IMR-90 (cell line): ENCODE measurements at regions not wholly inside any gene's neighbourhood (a gene's known extent, or its start where the extent isn't known, plus 50 kb on each side); places are given as distances from the start of the nearest gene placed in this dataset.

Experiments used
- ATAC-seq: fragments of 200-7000 bp; cut with Tn5 transposase; 2 replicates; pipeline ENCODE4 v1.9.1; 2020; ENCODE audit warnings: low read depth, mild to moderate bottlenecking, moderate library complexity
- BruUV-seq: library from RNA; stranded (reverse); fragments of 400-500 nt; replicated peaks from 2 replicates; lab custom pipeline; 2021; lab: Mats Ljungman, UMichigan
- CTCF ChIA-PET: fragments of 300-600 bp; formaldehyde crosslinking; extraction: SDS; loops from one replicate; lab custom pipeline; 2021; ENCODE audit warnings: antibody characterized with exemption; lab: Yijun Ruan, JAX
- POLR2A ChIA-PET: fragments of 300-600 bp; sonication (Branson Sonifier 250); formaldehyde crosslinking; loops from one replicate; lab custom pipeline; 2022; ENCODE audit warnings: antibody characterized with exemption; ENCODE audit not compliant: unreplicated experiment; lab: Charles Lee
- DNase-seq: peaks from one replicate; pipeline ENCODE4 v3.0.0; 2013
- H2AFZ ChIP-seq: replicated peaks from 2 replicates; pipeline ENCODE3; 2013; ENCODE audit warnings: low read length, mild to moderate bottlenecking; ENCODE audit not compliant: poor library complexity
- H2AK5ac ChIP-seq: 2 replicates; pipeline ENCODE4 v1.6.1; 2013; ENCODE audit warnings: low read depth, low read length, inconsistent platforms
- H2AK9ac ChIP-seq: replicated peaks from 2 replicates; pipeline ENCODE3; 2013; ENCODE audit warnings: mild to moderate bottlenecking, low read depth, low read length, moderate library complexity; ENCODE audit not compliant: poor library complexity
- H2BK120ac ChIP-seq: 2 replicates; pipeline ENCODE4 v1.6.1; 2013; ENCODE audit warnings: low read depth, low read length, inconsistent platforms
- H2BK15ac ChIP-seq: 3 replicates; pipeline ENCODE4 v1.6.1; 2013; ENCODE audit warnings: low read depth, low read length, inconsistent platforms
- H2BK20ac ChIP-seq: 2 replicates; pipeline ENCODE4 v1.6.1; 2013; ENCODE audit warnings: low read depth, mild to moderate bottlenecking, inconsistent platforms, low read length, moderate library complexity
- H2BK5ac ChIP-seq: 2 replicates; pipeline ENCODE4 v1.6.1; 2013; ENCODE audit warnings: mild to moderate bottlenecking, low read depth, low read length, inconsistent platforms; ENCODE audit not compliant: poor library complexity, severe bottlenecking
- H3K14ac ChIP-seq: replicated peaks from 2 replicates; pipeline ENCODE4 v1.6.1; 2013; ENCODE audit warnings: low read depth, low read length, inconsistent platforms
- H3K18ac ChIP-seq: 2 replicates; pipeline ENCODE4 v1.6.1; 2013; ENCODE audit warnings: low read depth, low read length, control low read depth
- H3K23ac ChIP-seq: 2 replicates; pipeline ENCODE4 v1.6.1; 2013; ENCODE audit warnings: low read depth, low read length, inconsistent platforms
- H3K27ac ChIP-seq: 2 replicates; pipeline ENCODE4 v1.5.1; 2013; ENCODE audit warnings: mild to moderate bottlenecking, control low read depth, low read length; ENCODE audit not compliant: insufficient read depth
- H3K27me3 ChIP-seq: 2 replicates; pipeline ENCODE4 v1.6.1; 2013; ENCODE audit warnings: low read length; ENCODE audit not compliant: control insufficient read depth, insufficient read depth
- H3K36me3 ChIP-seq: 2 replicates; pipeline ENCODE4 v1.6.1; 2013; ENCODE audit warnings: low read length, mixed read lengths; ENCODE audit not compliant: control insufficient read depth, insufficient read depth
- H3K4ac ChIP-seq: 2 replicates; pipeline ENCODE4 v1.6.1; 2013; ENCODE audit warnings: low read depth, low read length, inconsistent platforms
- H3K4me1 ChIP-seq: 2 replicates; pipeline ENCODE4 v1.6.1; 2013; ENCODE audit warnings: low read length, mixed read lengths; ENCODE audit not compliant: control insufficient read depth, insufficient read depth
- H3K4me2 ChIP-seq: 2 replicates; pipeline ENCODE4 v1.6.1; 2013; ENCODE audit warnings: low read depth, mild to moderate bottlenecking, control low read depth, low read length, moderate library complexity
- H3K4me3 ChIP-seq: 2 replicates; pipeline ENCODE4 v1.5.1; 2013; ENCODE audit warnings: low read depth, mild to moderate bottlenecking, control low read depth, low read length, moderate library complexity; ENCODE audit not compliant: insufficient read depth
- H3K56ac ChIP-seq: 2 replicates; pipeline ENCODE4 v1.6.1; 2013; ENCODE audit warnings: low read length, inconsistent platforms; ENCODE audit not compliant: insufficient read depth; ENCODE audit errors: extremely low read depth
- H3K79me1 ChIP-seq, 2 experiments: 2 replicates each; pipeline ENCODE4 v1.6.1; 2013; ENCODE audit warnings: low read length in 2 of 2, inconsistent platforms in 1 of 2, low read depth in 1 of 2
- H3K9ac ChIP-seq: 2 replicates; pipeline ENCODE4 v1.6.1; 2013; ENCODE audit warnings: low read depth, low read length, control low read depth
- H3K9me1 ChIP-seq: 2 replicates; pipeline ENCODE4 v1.6.1; 2013; ENCODE audit warnings: low read length, inconsistent platforms; ENCODE audit not compliant: insufficient read depth
- H3K9me3 ChIP-seq: 2 replicates; pipeline ENCODE4 v1.6.1; 2013; ENCODE audit warnings: low read length; ENCODE audit not compliant: control insufficient read depth, insufficient read depth
- H4K20me1 ChIP-seq: 2 replicates; pipeline ENCODE4 v1.6.1; 2013; ENCODE audit warnings: low read length, inconsistent platforms; ENCODE audit not compliant: insufficient read depth
- H4K5ac ChIP-seq: 2 replicates; pipeline ENCODE4 v1.6.1; 2013; ENCODE audit warnings: mild to moderate bottlenecking, low read depth, low read length, control low read depth
- H4K8ac ChIP-seq, 2 experiments: 2 replicates each; pipeline ENCODE4 v1.6.1; 2013; ENCODE audit warnings: low read depth in 2 of 2, low read length in 2 of 2, control low read depth in 1 of 2, inconsistent platforms in 1 of 2
- H4K91ac ChIP-seq: 2 replicates; pipeline ENCODE4 v1.6.1; 2013; ENCODE audit warnings: low read depth, low read length, inconsistent platforms; ENCODE audit not compliant: insufficient read depth
- BHLHE40 ChIP-seq: fragments of 150-350 bp; IDR thresholded peaks from 2 replicates; pipeline ENCODE4 v1.6.1; 2016; ENCODE audit warnings: mild to moderate bottlenecking, low read depth, low read length
- CEBPB ChIP-seq: IDR thresholded peaks from 2 replicates; pipeline ENCODE4 v1.6.1; 2012; ENCODE audit warnings: low read depth, low read length, improper control_type of control experiment
- MAFK ChIP-seq: IDR thresholded peaks from 2 replicates; pipeline ENCODE4 v1.6.1; 2012; ENCODE audit warnings: low read depth, low read length, improper control_type of control experiment
- RCOR1 ChIP-seq: IDR thresholded peaks from 2 replicates; pipeline ENCODE4 v1.6.1; 2012; ENCODE audit warnings: mild to moderate bottlenecking, low read length, improper control_type of control experiment; ENCODE audit not compliant: insufficient replicate concordance
- WGBS, 2 experiments: methylation state at CpG; one replicate each; pipeline versions ENCODE4 v1.1.5 to v1.1.7; 2013; ENCODE audit warnings: missing lambda C conversion rate in 2 of 2; ENCODE audit not compliant: insufficient read length in 1 of 2; ENCODE audit errors: extremely low coverage in 2 of 2; 5-methylcytosine and 5-hydroxymethylcytosine counted together
- dilution Hi-C: fragments of 300-500 bp; cut with HindIII; formaldehyde crosslinking; loops from one replicate; pipeline ENCODE4 v1.14.3; 2018; ENCODE audit warnings: low sequenced_read_pairs; ENCODE audit not compliant: unreplicated experiment
- in situ Hi-C: fragments of 300-500 bp; cut with MboI; formaldehyde crosslinking; loops from 3 replicates; pipeline ENCODE4 v1.14.3; 2019; ENCODE audit warnings: low sequenced_read_pairs, inconsistent platforms, mixed read lengths
- intact Hi-C: fragments of 100-400 bp; cut with micrococcal nuclease; formaldehyde crosslinking; loops from 2 replicates; pipeline ENCODE4 v1.10.0; 2022

DNA sequence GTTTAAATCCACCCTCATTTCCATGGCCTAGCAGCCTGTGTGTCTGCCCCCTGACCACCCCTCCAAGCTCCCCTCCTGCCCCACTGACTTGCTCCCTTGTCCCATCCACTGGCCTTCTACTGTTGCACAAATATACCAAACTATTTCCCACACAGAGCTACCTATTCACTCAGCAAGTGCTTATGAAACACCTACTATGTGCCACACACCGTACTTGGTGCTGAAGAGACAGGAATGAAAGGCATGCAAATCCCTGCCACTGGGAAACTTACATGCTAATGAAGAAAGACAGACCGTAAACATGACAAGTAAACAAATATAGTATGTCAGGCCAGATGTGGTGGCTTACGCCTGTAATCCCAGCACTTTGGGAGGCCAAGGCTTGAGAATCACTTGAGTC is 49.9 kb upstream of the CAPZB start:
- Histone ChIP-seq H3K14ac (no peak overlapping the region), H3K9ac (no peak overlapping the region), H4K20me1 (no peaks in the 10 kb centered on the region), H3K9me3 (peaks cover 9% of the 10 kb centered on the region), H3K18ac (no peak overlapping the region), H3K4me1 (no peaks in the 10 kb centered on the region; the same call in 1 of the 2 replicates), H3K79me1 (no peaks in the 10 kb centered on the region), H4K91ac (no peak overlapping the region), H3K27me3 (no peaks in the 10 kb centered on the region), H2BK15ac (no peak overlapping the region), H3K36me3 (no peaks in the 10 kb centered on the region), H3K9me1 (no peaks in the 10 kb centered on the region), H3K56ac (no peak overlapping the region), H2AK5ac (no peak overlapping the region), H3K23ac (no peak overlapping the region), H2BK5ac (no peak overlapping the region), H4K5ac (no peak overlapping the region), H4K8ac (no peak overlapping the region), H2BK120ac (no peak overlapping the region), H2AFZ (no peak overlapping the region), H3K4me2 (no peak overlapping the region), H3K4me3 (no peak overlapping the region), H3K4ac (no peak overlapping the region), H2BK20ac (no peak overlapping the region), H3K27ac (no peak overlapping the region), H2AK9ac (no peak overlapping the region)
- DNase-seq (no peak), ATAC-seq (no peak)
- in situ Hi-C loops (no loop called here), dilution Hi-C loops (no loop called here), intact Hi-C loops (no loop called here)
- TF ChIP-seq BHLHE40 (no peak), CEBPB (no peak), RCOR1 (no peak), MAFK (no peak)
- no TSS peak for BruUV-seq
- POLR2A ChIA-PET, result no interaction called here
- WGBS, 2 experiments, result no CpG with 5 or more reads among the region's 3 CpGs
- CTCF ChIA-PET, result no interaction called here
